Neural progenitor cell (in vitro differentiated cells): ENCODE measurements at regions not wholly inside any gene's neighbourhood (a gene's known extent, or its start where the extent isn't known, plus 50 kb on each side); places are given as distances from the start of the nearest gene placed in this dataset.

Source experiments
- CTCF ChIP-seq: fragments of 200-600 bp; sonication (generic); IDR thresholded peaks from 2 replicates; pipeline ENCODE4 v1.5.1; 2017; ENCODE audit warnings: antibody characterized with exemption, mild to moderate bottlenecking
- EZH2 ChIP-seq: fragments of 200-600 bp; sonication (generic); IDR thresholded peaks from 2 replicates; pipeline ENCODE4 v1.6.1; 2017; ENCODE audit warnings: antibody characterized with exemption, mild to moderate bottlenecking, moderate library complexity
- EZH2phosphoT487 ChIP-seq: fragments of 200-600 bp; sonication (generic); IDR thresholded peaks from 2 replicates; pipeline ENCODE4 v1.6.1; 2017; ENCODE audit warnings: antibody characterized with exemption

GRCh38 chr10:113293167-113293566 lies 259.7 kb upstream of the HABP2 start:
- TF ChIP-seq CTCF (no peak), EZH2 (no peak), EZH2phosphoT487 (no peak)
